ENCODE measurements at regions not wholly inside any gene's neighbourhood (a gene's known extent, or its start where the extent isn't known, plus 50 kb on each side); places are given as distances from the start of the nearest gene placed in this dataset.

DNA sequence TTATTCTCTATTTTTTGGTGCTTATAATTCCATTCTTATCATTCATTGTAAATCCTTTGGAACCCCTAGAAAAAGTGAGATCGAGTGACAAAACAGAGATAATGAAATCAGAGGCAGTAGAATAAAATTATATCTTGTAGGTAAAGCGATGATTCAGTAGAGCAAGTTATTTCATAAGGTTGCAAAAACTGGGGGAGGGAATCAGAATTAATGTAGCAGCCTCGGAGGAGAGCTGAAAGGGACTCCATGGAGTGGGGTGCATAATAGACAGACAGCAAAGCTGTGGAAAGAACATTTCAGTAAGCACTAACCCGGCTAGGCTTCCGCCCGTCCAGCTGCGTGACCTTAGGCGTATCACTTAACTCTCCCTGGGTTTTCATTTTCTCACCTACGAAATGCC, 289.7 kb downstream of the EN1 start:
- DNase-seq: no peak

DNA sequence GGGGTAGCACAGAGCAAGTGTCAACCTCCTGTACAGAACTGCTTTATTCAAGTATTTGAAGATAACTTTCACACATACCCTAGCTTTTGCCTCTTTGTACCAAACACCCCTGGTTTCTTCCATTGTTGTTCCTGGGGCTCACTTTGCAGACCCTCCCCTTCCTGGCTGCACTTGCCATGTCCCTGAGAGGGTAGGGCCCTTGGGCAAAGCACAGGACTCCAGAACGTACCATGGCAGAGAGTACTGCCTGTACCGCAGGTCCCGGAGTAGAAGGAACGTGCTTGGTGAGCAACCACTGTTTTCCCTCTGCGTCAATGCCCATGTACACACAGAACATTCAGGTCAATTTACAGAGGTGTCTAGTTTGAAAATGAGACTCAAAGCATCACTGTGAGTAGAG, 290.4 kb downstream of the EN1 start:
- DNase-seq: no peak

DNA sequence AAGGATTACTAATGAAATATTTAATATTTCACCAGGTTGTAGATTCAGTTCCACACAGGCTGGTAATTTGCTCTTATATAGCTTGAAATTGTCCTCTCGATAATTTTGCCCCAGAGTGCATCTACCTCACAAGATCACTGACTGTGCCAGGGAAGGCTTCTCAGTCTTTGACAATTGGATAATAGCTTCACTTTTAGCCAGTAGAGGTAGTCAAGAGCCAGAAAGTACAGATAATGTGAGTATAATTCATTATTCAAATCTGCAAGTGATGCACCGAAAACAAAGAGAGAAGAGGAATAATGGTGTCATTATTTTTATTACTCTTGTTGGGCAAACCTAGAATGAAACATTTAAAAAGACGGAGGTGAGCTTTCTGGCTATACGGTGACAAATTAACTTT, 292.8 kb downstream of the EN1 start:
- DNase-seq: no peak

DNA sequence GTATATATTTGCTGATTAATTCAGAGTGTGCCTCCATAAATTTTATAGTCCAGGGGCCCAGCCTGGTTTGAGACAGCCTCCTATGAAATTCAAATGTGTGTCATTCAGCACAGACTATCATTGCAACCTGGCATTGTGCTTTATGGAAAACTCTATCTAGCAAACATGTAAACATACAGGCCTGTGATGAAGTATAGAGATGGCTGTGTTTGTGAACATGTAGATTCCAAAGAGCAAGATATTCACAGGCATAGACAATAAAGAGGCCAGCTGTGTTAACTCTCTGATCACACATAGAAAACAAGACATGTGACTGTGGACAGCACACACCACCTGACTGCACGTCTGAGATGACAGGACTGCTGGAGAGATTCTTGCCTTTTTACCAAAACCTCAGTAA, 297.9 kb downstream of the EN1 start:
- no peak for DNase-seq

DNA sequence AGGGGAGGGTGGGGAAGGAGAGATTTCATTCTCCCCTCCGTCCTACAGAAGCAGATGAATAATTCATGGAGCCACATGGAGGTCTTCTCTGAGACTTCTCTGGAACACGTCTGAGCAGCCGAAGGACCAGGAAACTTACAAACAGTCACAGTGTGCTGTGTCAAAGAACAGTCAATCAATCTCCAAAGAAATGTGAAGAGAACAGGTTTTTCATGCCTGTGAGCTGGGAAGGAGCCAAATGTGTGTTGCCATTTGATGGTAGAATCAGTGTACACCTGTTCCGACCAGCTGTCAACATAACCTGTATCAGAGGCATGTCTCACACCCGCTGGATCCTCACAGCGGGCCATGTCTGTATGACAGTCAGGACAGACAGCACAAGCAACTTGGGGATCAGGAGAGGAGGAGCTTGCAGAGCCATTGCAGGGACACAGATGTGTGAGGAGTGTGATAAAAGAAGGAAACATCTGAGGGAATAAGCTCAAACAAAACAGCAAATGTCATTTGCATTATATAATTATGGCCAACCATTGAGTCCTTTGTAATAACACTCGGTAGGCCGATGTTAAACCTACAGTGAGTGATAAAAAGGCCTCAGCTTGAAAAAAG, 298.5 kb downstream of the EN1 start:
- DNase-seq: peak in 1 of 2 experiments; percentile 41

DNA sequence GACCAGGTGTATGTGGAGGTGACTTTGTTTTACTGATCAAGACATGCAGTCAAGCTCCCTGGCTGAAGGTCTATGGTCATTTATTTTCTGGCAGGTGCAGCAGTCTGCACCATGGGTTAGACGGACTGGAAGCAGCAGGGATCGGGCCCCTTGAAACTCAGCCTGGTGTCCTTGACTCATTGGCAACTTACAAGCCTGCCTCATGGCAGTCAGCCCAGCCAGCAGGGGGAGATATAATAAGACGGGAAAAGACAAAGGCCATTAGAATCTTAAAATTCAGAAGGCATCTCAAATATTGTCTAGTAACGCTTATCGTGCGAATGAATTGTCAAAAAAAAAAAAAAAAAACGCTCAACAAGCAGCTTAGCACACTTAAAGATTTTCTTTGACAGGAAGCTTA, 308.2 kb downstream of the EN1 start:
- DNase-seq: peak in 1 of 2 experiments; percentile 33

DNA sequence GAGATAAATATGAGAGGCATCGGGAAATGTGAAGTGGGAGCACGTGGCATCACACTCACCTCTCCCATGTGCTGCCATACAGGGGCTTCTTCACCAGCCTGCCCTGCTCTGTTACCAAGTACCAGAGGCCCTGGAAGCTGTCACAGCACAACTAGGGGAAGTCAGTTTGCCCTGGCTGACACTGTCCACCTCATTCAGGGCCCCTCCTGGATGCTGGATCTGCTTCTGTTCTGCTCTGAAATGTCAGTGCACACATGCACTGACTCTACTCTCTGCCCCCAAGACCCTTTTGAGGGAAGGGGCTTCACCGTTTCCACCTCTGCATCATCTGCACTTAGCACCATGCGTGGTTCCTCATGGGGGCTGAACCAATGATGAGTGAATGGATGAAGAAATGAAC, 311.1 kb downstream of the EN1 start:
- no peak for DNase-seq

DNA sequence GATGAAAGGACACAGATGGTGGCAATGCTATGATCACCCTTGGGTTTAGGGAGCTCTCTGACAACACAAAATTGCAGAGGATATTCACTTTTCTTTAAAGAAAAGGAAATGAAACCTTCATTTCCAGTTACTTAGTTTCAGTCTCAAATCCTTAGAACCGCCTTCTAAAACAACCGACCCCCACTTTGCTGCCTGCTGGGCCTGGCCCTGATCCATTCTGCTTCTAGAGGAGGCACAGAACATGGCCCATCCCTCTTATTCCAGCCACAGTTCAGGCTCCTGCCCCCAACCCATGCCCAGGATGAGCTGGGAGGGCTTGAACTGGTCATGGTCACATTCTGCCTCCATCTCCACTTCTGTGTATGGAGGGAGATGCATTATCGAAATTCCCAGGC, 311.6 kb downstream of the EN1 start:
- DNase-seq: no peak

DNA sequence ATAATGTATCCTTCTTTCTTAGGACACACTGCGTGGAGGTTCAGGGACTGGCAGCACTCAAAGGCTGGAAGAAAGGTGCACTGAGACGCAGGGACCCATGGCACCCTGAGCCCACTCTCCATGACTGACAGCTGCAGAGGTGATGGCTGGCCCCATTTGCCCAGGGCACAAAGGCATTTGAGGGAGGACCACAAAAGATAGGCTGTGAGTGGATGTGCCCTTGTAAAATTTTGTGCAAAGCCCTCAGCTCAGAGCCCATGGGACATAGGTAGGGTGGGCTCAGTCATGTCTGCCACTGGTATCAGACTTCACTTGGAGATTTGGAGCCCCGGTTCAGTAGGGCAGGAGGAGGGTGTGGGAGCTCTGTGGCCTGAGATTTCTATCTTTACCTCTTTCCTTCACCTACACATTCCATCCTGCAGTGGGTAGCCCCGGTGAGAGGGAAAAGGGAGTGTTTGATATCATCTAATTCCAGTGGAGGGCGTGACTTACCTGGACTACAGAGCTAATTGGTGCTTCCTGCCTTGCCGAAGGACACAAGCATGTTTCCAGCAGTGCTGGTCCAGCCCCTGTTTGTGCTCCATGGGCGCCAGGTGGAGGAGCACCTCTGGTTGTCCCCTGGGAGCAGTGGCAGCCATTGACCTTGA, 312.2 kb downstream of the EN1 start:
- no peak for DNase-seq

DNA sequence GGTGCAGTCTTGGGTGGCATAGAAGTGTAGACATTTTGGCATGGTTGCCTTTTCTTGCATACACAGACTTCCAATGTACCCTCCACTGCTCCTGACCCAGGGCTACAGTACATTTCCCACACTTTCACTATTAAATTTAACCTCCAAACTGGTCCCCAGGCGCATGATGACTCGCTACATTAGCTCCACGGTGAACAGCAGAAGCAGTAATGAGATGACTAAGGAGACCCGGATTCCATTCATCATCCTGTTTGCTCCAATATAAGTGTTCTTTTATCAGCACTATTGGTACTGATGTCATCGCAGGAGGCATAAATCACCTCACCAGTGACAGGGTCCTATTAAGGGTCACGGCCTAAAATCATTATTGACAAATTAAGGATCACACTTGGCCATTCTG, 316.5 kb downstream of the EN1 start:
- DNase-seq: no peak

DNA sequence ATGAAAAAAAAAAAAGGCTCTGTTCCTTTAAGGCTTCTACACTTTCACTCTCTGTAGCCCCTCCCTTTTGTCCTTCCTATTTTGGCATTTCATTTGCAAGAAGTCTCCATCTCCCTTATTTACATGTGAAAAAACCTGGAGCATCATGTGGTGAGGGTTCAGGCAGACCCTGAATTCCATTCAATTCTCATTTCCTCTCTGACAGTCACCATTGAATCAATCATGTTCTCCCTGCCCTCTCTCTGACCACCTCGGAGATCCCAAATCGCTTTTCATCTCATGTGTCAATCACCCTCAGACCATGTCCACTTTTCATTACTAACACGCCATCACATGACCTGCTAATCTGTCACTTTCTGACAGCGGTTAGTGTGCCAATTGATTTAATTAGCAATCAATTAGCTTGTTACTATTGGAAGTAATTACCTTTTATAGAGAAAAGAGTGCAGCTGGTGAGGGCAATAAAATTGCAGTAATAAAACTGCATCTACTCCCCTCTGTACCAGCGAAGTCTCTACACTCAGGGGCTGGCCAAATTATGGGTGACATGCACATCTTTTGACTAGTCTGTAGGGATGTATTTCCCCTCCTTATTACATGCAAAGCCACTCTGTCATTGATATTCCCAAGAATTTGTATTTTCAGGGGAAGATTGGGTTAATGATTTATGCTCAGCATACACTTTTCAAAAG, 317.4 kb downstream of the EN1 start:
- DNase-seq: no peak

DNA sequence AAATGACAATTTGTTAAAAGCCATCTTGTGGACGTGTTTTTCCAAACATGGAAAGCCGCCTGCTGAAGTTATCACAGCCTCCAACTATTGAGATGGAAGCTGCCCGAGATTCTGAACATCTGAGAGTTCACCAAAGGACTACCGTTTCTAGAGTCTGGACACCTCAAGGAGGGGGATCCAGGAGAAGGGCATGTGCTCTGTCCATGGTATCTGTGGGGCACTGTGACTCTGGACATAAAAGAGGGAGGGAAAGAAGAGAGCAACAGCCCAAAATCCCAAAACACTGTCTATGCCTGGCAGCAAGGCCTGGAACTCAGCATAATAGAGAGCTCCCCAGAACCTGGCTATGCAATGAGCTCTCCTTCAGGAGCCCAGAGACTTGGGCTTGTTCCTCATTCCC, 319.9 kb downstream of the EN1 start:
- no peak for DNase-seq

DNA sequence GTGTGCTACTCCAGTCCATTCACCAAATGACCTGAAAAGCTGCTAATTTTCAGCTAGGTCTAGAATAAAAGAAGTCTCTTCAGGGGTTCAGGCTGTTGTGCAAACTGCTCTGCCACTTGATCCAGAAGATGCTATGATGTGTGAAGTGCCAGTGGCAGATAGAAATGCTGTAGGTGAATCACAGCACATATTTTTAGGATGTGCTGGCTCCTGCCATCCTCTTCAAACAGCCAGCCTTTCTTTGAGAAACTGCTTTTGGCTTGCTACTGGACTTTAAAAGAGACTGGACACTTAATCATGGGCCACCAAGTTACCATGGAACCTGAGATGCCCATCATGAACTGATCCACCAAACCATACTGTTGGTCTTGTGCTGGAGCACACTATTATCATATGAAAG, 322.1 kb downstream of the EN1 start:
- no peak for DNase-seq

DNA sequence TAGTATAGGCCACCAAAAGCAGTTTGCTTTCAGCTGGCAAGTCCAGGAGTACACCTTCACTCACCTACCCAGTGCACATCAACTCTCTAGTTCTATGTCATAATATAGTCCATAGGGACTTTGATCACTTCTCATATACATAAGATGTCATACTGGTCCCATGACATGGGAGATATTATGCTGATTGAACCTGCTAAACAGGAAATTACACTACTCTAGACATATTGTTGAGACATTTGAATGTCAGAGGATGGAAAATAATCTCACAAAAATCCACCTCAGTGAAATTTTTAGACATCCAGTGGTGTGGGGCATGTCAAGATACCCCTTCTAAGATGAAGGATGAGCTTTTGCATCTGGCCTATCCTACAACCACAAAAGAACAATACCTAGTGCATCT, 322.5 kb downstream of the EN1 start:
- DNase-seq: no peak

DNA sequence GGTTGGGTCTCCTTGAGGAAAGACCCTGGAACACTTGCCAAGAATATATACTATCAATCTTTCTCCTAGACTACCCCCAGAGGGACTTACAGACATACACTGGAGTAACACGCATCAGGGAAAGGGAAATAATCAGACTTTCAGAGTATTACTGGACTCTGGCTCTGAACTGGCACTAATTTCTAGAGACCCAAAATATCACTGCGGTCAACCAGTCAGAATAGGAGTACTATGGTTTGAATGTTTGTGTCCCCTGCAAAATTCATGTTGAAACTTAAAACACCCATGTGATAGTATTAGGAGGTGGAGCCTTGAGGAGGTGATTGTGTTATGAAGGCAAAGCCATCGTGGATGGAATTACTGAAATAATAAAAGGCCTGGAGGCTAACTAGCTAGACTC, 323.7 kb downstream of the EN1 start:
- no peak for DNase-seq

DNA sequence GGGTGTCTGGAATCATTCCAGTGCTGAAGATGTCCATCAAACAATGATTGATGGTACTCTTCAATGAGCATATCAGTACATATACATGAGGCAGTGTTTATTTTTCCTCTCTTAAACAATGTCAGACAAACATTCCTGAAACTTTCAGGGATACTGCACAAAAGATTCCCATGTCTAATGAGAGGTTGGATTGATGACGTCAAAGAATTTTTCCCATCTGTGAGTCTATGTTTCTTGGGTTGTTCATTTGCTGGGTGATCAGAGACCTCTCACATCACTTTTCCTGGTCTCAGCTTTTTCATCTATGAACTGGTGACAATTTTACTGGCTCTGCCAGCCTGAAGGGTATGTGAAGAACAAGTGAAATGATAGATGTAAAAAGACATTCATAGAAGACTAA, 325.5 kb downstream of the EN1 start:
- no peak for DNase-seq

DNA sequence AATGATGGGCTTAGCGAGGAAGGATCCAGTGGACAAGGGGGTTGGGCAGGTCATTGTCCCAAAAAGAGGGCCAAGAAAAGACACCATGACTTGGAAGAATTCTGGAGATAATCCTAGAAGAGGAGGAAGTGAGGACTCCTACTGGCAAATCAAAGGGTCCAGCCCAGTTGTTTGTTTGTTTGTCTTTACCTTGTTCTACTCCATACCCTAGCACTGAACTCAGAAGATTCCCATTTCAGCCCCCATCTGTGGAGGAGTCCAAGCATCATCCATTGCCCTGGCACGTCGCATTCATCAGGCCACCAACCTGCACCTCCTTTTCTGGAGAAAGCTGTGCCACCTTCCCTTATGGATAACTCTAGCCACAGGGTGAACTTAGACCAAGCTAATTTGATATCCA, 326.2 kb downstream of the EN1 start:
- no peak for DNase-seq

DNA sequence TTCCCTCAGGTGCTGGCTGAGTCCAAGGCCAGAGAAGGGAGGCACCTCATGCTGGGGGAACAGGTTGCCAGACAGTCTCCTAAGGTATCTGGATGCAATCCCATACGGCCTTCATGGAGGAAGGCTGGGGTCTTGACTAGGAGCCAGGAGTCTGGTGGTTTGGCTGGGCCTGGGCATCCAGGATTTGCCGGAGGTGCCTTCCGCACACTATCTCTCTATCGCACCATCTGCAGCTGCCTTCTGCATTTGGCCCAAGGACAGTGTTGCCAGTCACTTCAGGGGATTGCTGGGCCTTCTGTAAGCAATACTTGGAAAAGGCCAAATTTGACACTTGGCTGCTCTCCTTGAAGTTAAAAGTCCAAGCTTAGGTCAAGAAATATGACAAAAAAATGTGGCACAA, 327.2 kb downstream of the EN1 start:
- no peak for DNase-seq

DNA sequence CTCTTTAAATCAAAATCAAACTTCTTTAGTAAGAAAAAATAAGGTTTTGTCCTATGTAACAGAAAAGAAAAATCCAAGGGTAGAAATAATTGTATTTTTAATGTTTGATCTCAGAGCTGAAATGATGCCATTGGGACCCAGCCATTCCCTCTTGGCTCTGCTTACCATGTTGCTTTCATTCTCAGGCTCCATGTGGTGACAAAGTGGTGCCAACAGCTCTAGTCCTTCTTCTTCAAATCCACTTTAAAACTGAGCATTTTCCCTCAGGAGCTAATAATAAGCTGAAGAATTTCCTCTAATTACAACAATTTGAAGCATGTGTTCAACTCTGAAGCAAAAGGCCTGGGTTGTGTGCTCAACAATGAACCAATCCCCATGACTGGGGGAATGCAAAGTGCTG, 327.9 kb downstream of the EN1 start:
- DNase-seq: no peak

DNA sequence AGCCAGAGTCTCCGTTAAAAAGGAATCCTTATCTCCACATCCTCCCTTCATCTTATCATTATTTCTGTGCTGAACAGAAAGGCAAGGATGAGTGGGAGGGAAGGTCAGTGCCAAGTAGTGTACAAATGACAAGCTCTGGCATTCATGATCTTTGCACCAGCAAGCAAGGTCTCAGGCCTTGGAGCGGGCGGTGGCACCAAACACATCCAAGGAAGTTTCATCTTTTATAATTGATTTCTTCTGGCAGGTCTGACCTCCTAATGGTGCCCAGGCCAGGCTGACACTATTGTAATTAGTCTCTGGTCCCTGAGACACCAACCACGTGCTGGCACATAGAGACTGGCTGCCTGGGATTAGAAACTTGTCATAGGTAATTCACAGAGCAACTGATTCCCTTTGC, 336.6 kb downstream of the EN1 start:
- no peak for DNase-seq

DNA sequence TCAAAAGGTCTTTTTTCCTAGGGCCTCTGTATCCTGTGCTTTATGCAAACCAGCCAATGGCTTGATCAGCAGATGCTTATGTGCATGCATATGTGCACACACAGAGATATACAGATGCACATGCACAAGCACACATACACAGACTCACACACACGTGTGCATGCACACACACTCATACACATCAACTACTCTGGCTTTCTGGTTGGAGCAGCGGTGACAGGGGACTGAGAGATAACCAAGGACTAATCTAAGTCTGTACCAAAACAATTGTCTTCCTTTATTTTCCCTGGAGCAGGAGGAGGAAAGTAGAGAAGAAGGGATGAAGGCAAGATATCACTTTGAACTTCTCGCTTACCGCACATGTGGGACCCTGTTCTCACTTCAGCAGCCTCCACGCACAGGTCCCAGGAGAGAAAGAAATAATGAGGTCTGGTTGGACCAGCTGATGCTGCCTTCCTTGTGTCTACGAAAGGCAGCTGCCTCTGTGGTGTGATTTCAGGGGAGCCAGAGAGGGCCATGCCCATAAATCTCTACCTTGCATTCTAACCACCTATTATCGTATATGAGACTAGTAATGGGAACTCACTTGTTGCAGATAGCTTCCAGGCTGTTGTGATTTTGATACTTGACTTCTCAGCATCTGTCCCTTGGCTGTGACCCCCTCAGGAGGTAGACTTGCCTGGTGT, 338.0 kb downstream of the EN1 start:
- DNase-seq: no peak

DNA sequence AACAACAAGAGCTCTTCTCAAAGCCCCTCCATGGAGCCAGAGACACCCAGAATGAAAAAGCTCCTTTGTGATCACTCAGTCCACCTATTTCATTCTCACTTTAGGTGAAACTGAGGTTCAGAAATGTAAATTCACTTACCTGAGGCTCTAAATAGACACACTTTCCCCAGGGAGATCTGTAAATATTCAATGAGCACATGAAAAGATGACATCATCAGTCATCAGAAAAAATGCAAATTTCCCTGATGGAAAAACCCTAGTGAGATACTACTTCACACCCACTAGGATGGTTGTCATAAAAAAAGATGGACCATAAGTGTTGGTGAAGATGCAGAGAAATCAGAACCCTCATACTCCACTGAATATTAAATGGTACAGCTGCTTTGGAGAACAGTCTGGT, 339.2 kb downstream of the EN1 start:
- DNase-seq: no peak

DNA sequence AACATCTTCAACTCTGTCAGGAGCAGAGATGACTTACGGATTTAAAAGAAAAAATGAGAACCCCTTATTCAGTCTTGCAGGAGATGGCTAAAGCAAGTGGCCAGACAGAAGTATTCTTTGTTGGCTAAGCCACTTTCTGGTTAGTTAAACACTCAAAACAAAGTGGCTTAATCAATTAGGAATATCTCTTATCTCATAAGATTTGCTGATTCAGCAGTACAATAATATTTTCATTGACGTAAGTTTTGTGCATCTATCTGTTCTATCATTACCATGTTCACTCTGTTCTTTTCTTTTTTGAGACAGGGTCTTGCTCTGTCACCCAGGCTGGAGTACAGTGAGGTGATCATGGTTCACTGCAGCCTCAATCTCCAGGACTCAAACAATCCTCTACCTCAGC, 342.0 kb downstream of the EN1 start:
- no peak for DNase-seq

DNA sequence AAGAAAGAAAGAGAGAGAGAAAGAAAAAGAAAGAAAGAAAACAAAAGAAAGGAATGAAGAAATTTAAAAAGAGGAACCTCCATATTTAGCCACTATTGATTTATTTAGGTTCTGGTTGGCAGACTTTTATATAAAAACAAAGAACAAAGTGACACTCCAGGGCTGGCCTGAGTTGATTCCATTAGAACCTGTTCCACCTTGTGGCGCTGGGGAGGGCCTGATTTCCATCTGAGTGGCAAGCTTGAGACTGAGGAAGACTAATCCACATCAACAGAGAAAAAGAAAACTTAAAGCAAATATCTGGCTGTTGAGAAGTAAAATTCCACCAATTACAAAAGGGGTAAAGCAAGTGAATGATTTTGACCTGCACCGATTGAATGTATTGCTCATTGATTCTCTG, 345.3 kb downstream of the EN1 start:
- no peak for DNase-seq
